GM21528 (cell line): ENCODE measurements at regions not wholly inside any gene's neighbourhood (a gene's known extent, or its start where the extent isn't known, plus 50 kb on each side); places are given as distances from the start of the nearest gene placed in this dataset.
"Not testable (repeated sequence)": the region's sequence is repeated elsewhere in the genome, so short reads cannot be mapped to it uniquely, and the experiment has no call there.

Experiments used
- ATAC-seq: cut with Tn5 transposase; IDR thresholded peaks from one replicate; pipeline ENCODE4 v1.9.1; 2021; ENCODE audit warnings: mild to moderate bottlenecking, moderate library complexity; ENCODE audit not compliant: unreplicated experiment, low FRiP score

DNA sequence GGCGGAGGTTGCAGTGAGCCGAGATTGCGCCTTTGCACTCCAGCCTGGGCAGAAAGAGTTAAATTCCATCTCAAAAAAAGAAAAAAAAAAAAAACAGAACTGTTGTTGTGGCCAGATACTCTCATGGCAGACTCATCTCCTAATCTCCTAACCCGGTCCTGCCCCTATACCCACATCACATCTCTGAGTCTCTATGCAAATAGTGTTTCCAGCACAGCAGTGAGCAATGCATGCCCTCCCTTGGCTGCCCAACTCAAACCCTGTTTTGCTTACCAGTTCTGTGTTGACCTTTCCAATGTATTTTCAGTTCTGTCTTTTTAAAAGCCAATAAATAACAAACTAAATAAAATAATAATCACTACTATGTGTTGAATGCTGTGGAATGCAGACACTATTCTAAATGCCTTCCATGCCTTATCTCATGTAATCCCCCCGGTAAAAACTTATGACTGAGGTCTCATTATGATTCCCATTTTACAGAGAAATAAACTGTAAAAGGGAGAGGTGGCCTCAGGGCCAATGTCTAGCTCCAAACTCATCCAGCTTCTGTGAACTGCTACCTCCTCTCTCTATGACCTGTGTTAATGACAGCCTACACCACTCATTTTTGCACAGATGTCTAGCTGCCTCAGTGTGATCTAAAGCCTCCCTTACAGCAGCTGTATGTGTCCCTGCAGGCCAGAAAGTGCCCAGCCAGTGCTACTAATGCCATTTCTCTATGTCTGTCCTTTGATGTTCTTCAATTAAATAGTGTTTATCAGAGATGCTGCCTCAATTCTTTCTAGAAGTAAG is 289.8 kb downstream of the HS3ST3B1 start:
- no peak for ATAC-seq

DNA sequence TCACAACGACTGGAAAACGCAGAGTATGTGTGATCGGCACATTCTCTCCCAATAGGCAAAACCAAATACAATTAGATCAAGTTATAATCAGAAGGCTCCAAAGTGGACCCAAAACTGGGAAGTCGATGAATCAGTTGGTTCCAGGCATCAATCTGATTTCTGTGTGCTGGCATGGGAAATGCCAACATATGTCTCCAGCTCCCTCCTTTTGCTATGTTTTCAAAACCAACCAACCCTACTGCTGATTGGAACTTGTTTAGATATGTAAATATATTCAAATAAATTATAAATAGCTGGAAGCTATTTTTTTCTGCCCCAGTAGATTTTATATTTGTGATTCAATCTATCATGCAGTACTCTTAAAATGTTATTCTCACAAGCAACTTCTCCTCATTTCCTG is 284.2 kb downstream of the HS3ST3B1 start:
- no peak for ATAC-seq

DNA sequence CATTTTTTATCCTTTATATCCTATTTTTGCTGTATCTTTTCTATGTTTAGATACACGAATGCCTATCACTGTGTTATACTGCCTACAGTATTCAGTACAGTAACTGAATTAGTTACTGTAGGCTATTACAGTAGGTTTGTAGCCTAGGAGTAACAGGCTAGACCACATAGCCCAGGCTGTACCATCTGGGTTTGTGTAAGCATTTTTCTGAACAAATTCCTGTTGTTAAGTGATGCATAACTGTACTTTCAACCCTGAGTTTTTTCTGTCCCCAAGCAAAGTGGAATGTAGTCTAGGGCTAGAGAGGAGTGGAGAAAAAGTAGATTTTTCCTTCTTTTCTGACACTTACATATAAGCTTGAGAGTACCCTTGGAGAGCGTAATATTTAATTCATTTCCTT is 282.1 kb downstream of the HS3ST3B1 start:
- no peak for ATAC-seq

DNA sequence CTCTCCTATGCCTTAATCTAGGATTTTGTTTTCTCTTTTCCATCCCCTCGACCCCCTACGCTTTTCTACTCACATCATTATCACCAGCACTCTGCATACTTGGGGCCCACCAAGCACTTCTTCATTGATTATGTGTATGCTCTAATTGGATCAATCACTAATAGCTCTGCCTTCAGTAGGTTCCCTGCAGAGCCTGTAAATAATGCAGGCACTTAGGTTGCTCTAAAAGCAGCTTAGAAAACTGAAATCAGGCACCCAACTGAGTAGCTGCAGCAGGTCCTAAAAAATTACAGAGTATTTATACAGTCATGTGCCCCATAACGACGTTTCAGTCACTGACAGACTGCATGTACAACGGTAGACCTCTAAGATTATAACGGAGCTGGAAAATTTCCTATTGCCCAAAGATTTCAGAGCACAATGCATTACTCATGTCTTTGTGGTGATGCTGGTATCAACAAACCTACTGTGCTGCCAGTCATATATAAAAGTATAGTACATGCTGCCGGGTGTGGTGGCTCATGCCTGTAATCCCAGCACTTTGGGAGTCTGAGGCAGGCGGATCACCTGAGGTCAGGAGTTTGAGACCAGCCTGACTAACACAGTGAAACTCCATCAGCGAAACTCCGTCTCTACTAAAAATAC is 280.4 kb downstream of the HS3ST3B1 start:
- ATAC-seq: no peak

GRCh38 chr17:14580499-14580898 is 279.6 kb downstream of the HS3ST3B1 start:
- ATAC-seq: no peak

GRCh38 chr17:14579716-14580115 is 278.8 kb downstream of the HS3ST3B1 start:
- ATAC-seq: no peak

- no peak for ATAC-seq
Measured at GRCh38 chr17:14575471-14575953, 274.6 kb downstream of the HS3ST3B1 start.

- not testable (repeated sequence) for ATAC-seq
Measured at GRCh38 chr17:14560325-14560724, 259.4 kb downstream of the HS3ST3B1 start.

DNA sequence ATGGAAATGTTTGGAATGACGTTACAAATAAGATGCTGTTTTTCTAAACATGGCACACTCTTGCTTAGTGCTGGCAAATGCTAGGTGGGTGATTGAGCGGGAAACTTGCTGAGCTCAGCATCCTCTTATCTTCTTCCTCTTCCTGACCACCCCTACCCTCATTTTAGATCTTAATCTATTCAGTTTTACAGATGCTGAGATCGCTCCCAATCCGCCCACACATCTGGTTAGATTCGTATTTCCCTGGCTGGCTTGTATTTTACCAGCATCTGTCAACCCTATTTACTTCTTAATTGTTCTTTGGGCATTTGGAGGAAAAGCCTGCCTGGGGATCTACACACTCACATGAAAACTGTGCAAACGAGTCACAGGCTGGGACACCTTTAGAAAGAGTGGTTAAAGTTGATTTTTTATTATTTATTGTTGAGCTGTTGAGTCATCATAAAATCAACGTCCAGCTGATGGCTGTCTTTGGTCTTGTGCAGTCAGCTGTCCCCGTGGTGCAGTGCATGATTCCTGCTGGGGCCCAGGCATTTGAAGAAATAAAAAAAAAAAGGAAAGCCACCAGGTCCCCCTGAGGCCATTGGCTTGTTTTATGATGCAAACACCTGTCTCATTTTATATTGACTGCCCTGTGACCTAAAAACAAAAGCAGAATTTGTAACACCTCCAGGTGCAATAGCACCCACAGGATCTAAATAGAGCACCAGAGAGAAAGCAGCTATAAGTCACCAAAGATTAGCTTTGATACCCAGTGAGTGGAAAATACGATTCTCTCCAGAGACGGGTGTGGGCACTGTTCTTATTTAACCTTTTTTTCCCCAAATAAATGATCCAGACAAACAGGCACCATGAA is 258.6 kb downstream of the HS3ST3B1 start:
- ATAC-seq: no peak

GRCh38 chr17:14557480-14557879 is 256.6 kb downstream of the HS3ST3B1 start:
- ATAC-seq: no peak

- no peak for ATAC-seq
Measured at GRCh38 chr17:14553847-14554246, 253.0 kb downstream of the HS3ST3B1 start.

DNA sequence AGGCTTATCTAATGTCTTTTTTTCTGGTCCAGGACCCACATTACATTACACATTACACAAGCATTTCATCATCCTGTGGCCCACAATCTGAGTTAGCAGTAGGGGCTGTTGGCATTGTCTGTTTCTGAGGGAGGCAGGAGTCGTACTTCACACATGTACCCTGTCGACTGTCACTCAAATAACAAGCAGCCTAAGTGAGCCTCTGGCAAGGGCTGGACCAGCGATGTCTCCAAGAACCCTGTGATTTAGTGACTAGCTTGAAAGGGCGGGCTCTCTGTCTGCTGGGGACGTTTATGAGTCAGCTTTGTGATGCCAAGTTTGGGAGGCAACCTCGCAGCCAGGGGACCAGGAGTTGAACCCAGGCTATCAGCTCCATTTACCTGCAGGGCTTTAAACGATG is 251.4 kb downstream of the HS3ST3B1 start:
- ATAC-seq: no peak

- no peak for ATAC-seq
Measured at GRCh38 chr17:14547556-14547955, 246.7 kb downstream of the HS3ST3B1 start.

GRCh38 chr17:14547016-14547415 is 246.1 kb downstream of the HS3ST3B1 start:
- ATAC-seq: no peak

DNA sequence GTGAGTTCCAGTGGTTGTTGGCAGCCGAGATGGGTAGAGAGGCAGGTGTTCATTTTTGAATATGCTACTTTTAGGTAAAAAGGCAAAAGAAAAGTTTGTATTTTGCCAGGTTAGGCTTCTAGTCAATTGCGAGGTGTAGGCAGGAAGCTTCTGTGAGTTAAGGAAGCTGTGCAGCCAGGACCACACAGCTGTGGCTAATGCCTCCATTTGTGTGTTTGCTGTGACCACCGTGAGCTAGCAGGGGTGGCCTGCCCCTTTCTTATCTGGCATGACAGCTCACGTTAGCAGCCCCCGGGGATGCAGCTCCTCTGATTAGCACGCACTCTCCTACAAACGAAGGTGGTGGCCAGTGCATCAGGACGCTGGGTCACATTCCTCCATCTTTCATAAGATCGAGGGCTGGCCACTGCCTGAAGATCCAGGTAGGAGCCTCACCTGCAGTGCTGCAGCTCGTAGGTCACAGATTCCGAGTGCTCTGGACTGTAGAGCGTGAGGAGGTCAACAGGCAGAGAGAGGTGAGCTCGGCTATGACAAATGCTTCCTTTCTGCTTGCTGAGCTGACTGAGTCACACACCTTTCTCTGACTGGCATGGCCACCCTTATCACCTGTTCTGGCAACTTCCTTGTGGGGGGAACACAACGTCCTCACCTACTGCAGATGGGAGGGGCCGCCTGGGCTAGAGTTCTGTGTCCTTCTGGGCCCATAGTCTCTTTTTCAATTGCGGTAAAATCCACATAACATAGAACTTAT is 244.4 kb downstream of the HS3ST3B1 start:
- ATAC-seq: no peak

DNA sequence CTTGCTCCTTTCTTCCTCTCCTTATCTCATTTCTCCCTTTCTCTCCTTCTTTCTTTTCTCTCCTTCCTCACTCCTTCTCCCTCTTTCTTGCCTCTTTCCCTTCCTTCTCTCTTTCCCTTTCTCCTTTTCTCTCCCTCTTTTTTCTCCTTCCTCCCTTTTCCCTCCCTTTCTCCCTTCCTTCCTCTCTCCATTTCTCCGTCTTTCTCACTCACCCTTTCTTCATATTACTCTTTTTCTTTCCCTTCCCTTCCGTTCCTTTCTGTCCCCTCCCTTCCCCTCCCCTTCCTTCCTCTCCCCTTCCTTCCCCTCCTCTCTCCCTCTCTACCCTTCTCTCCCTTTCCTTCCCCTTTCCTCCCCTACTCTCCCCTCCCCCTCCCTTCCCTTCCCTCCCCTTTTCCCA is 240.8 kb downstream of the HS3ST3B1 start:
- no peak for ATAC-seq

DNA sequence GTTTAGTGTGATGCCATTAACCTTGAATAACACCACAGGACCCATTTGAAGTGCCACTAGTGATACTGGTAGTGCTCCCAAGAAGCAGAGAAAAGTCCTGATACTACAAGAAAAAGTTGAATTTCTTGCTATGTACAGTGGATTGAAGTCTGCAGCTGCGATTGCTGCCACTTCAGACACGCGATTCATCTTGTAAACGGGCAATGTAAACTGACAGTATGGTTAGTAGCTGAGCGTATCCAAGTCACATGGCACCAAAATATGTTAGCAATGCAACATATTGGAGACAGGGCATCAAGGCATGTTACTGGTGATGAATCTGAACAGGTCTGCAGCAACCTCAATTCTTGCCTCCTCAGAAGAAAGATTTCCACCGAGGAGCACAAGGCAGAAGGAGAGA is 238.9 kb downstream of the HS3ST3B1 start:
- no peak for ATAC-seq

- ATAC-seq: not testable (repeated sequence)
Measured at GRCh38 chr17:14532242-14532641, 231.4 kb downstream of the HS3ST3B1 start.

- ATAC-seq: no peak
Measured at GRCh38 chr17:14525551-14526455, 224.9 kb downstream of the HS3ST3B1 start.
